K562 (cell line): ENCODE measurements at regions not wholly inside any gene's neighbourhood (a gene's known extent, or its start where the extent isn't known, plus 50 kb on each side); places are given as distances from the start of the nearest gene placed in this dataset.

Experiments used
- ATAC-seq: fragments of 200-7000 bp; cut with Tn5 transposase; 3 replicates; pipeline ENCODE4 v1.9.1; 2020; ENCODE audit warnings: moderate library complexity
- BruUV-seq: library from RNA; stranded (reverse); fragments of 400-500 nt; replicated peaks from 2 replicates; lab custom pipeline; 2021; lab: Mats Ljungman, UMichigan
- CTCF ChIA-PET: fragments of 300-600 bp; formaldehyde crosslinking; extraction: SDS; loops from one replicate; lab custom pipeline; 2021; ENCODE audit warnings: low intra/inter-chr PET ratio; lab: Yijun Ruan, JAX
- POLR2A ChIA-PET: fragments of 300-600, 350-650 bp; sonication (Branson Sonifier 250); formaldehyde crosslinking; extraction: SDS; loops from one replicate; lab custom pipeline; 2021; ENCODE audit warnings: antibody characterized with exemption, inconsistent platforms; lab: Yijun Ruan, JAX
- DNase-seq, 4 experiments: peaks; one replicate each; pipeline versions ENCODE4 v3.0.0 to v3.0.0-alpha.2; 2011 to 2018; ENCODE audit warnings: low spot score in 3 of 4, mixed read lengths in 3 of 4; ENCODE audit errors: extremely low read depth in 1 of 4
- FAIRE-seq: peaks from 2 replicates; lab custom pipeline; 2011; peaks lifted over from hg19 to GRCh38; lab: Jason Lieb, UNC
- H2AFZ ChIP-seq: 2 replicates; pipeline ENCODE4 v1.6.0; 2011; ENCODE audit warnings: low read depth, low read length, control low read depth, inconsistent platforms
- H3K27ac ChIP-seq: fragments of 200-600 bp; 3 replicates; pipeline ENCODE4 v1.8.0; 2011; ENCODE audit warnings: low read depth, mild to moderate bottlenecking, control low read depth, inconsistent platforms, low read length, moderate library complexity, mixed read lengths; ENCODE audit errors: extremely low read depth
- H3K27me3 ChIP-seq, 2 experiments: fragments of 300-600 bp in 1 of 2; 2 replicates in 1 of 2; 3 replicates in 1 of 2; pipeline versions ENCODE4 v1.6.0 to v1.8.0; 2011; ENCODE audit warnings: inconsistent platforms in 2 of 2, low read length in 2 of 2, mild to moderate bottlenecking in 1 of 2, mixed read lengths in 1 of 2, moderate library complexity in 1 of 2; ENCODE audit not compliant: control insufficient read depth in 2 of 2, insufficient read depth in 2 of 2
- H3K36me3 ChIP-seq: fragments of 300-600 bp; 3 replicates; pipeline ENCODE4 v1.8.0; 2011; ENCODE audit warnings: mild to moderate bottlenecking, low read length, inconsistent platforms; ENCODE audit not compliant: control insufficient read depth, insufficient read depth
- H3K4me1 ChIP-seq, 2 experiments: fragments of 200-600 bp in 1 of 2; replicated peaks in 1 of 2; 2 replicates in 1 of 2; 3 replicates in 1 of 2; pipeline versions ENCODE4 v1.5.1 to v1.8.0; 2011; ENCODE audit warnings: inconsistent platforms in 2 of 2, low read length in 2 of 2, mild to moderate bottlenecking in 1 of 2, mixed read lengths in 1 of 2, moderate library complexity in 1 of 2; ENCODE audit not compliant: control insufficient read depth in 2 of 2, insufficient read depth in 2 of 2
- H3K4me2 ChIP-seq: 2 replicates; pipeline ENCODE4 v1.6.1; 2011; ENCODE audit warnings: low read length, control low read depth, inconsistent platforms, mixed read lengths; ENCODE audit not compliant: insufficient read depth
- H3K4me3 ChIP-seq: fragments of 200-600 bp; sonication (generic), shearing (Covaris generic); 2 replicates; pipeline ENCODE4 v1.5.1; 2016; ENCODE audit warnings: control low read depth, inconsistent platforms
- H3K79me2 ChIP-seq: fragments of 200-600 bp; 3 replicates; pipeline ENCODE4 v1.8.0; 2011; ENCODE audit warnings: low read length, inconsistent platforms; ENCODE audit not compliant: control insufficient read depth, insufficient read depth
- H3K9ac ChIP-seq, 2 experiments: 2 replicates each; pipeline versions ENCODE4 v1.6.0 to v1.6.1; 2011; ENCODE audit warnings: low read depth in 2 of 2, low read length in 2 of 2, control low read depth in 1 of 2, inconsistent platforms in 1 of 2, mild to moderate bottlenecking in 1 of 2, mixed read lengths in 1 of 2; ENCODE audit not compliant: insufficient read depth in 1 of 2
- H3K9me1 ChIP-seq: one replicate; pipeline ENCODE4 v1.6.0; 2011; ENCODE audit warnings: inconsistent platforms, mild to moderate bottlenecking, low read length, moderate library complexity; ENCODE audit not compliant: control insufficient read depth, insufficient read depth
- H3K9me3 ChIP-seq: replicated peaks from 2 replicates; pipeline ENCODE4 v1.5.1; 2011; ENCODE audit warnings: low read depth, low read length, inconsistent platforms; ENCODE audit not compliant: control insufficient read depth, insufficient read depth
- H4K20me1 ChIP-seq: replicated peaks from 2 replicates; pipeline ENCODE4 v1.6.1; 2011; ENCODE audit warnings: low read length, inconsistent platforms, mixed read lengths; ENCODE audit not compliant: control insufficient read depth, insufficient read depth
- CHD4 ChIP-seq: fragments of 200-600 bp; sonication (generic); IDR thresholded peaks from 3 replicates; pipeline ENCODE4 v1.6.1; 2012; ENCODE audit warnings: low read depth, mild to moderate bottlenecking, mixed read lengths, low read length, inconsistent platforms; ENCODE audit not compliant: insufficient read depth, insufficient replicate concordance, poor library complexity, severe bottlenecking
- DDX20 ChIP-seq: fragments of 450-650 bp; IDR thresholded peaks from 2 replicates; pipeline ENCODE4 v1.6.1; 2016; ENCODE audit warnings: missing genetic modification characterization, low read depth, mild to moderate bottlenecking, missing compliant biosample characterization, moderate library complexity
- EHMT2 ChIP-seq: fragments of 450-650 bp; IDR thresholded peaks from 2 replicates; pipeline ENCODE4 v1.6.1; 2018; ENCODE audit warnings: antibody characterized with exemption
- HLTF ChIP-seq: fragments of 450-650 bp; IDR thresholded peaks from 2 replicates; pipeline ENCODE4 v1.6.1; 2016
- MCM5 ChIP-seq: fragments of 450-650 bp; IDR thresholded peaks from 2 replicates; pipeline ENCODE4 v1.6.1; 2016; ENCODE audit warnings: low read depth
- MTA2 ChIP-seq: fragments of 450-650 bp; IDR thresholded peaks from 2 replicates; pipeline ENCODE4 v1.6.1; 2016; ENCODE audit warnings: low read depth
- NCOA1 ChIP-seq: fragments of 450-650 bp; IDR thresholded peaks from 2 replicates; pipeline ENCODE4 v1.6.1; 2016; ENCODE audit warnings: low read depth
- RBM14 ChIP-seq: fragments of 200-400 bp; formaldehyde crosslinking; IDR thresholded peaks from 2 replicates; pipeline ENCODE4 v1.6.1; 2018; ENCODE audit warnings: low read depth, mild to moderate bottlenecking, low read length, moderate library complexity, borderline replicate concordance; ENCODE audit not compliant: insufficient read depth
- STAT5B ChIP-seq: fragments of 250-450 bp; sonication (Bioruptor Pico); IDR thresholded peaks from 2 replicates; pipeline ENCODE4 v1.8.0; 2021; ENCODE audit warnings: mild to moderate bottlenecking, inconsistent platforms
- XRCC3 ChIP-seq: fragments of 450-650 bp; IDR thresholded peaks from 2 replicates; pipeline ENCODE4 v1.6.1; 2017; ENCODE audit warnings: mild to moderate bottlenecking, moderate library complexity
- WGBS: fragments of 100-300 bp; shearing (Covaris generic); methylation state at CpG from one replicate; pipeline ENCODE4 v1.1.6; 2016; ENCODE audit warnings: low coverage, mixed read lengths; ENCODE audit not compliant: insufficient coverage; ENCODE audit errors: missing lambda C conversion rate; 5-methylcytosine and 5-hydroxymethylcytosine counted together
- in situ Hi-C: fragments of 300-500 bp; cut with MboI; formaldehyde crosslinking; loops from 4 replicates; pipeline ENCODE4 v1.15.0; 2018; ENCODE audit warnings: inconsistent platforms, mixed read lengths
- intact Hi-C: fragments of 100-400 bp; cut with micrococcal nuclease; formaldehyde crosslinking; loops from 2 replicates; pipeline ENCODE4 v1.14.2; 2022
- TF ChIP-seq, protein P1 (sequence below): sonication (generic); formaldehyde crosslinking; IDR thresholded peaks from 2 replicates; pipeline ENCODE4 v1.8.0; 2023; ENCODE audit warnings: mild to moderate bottlenecking, missing genetic modification reagents

DNA sequence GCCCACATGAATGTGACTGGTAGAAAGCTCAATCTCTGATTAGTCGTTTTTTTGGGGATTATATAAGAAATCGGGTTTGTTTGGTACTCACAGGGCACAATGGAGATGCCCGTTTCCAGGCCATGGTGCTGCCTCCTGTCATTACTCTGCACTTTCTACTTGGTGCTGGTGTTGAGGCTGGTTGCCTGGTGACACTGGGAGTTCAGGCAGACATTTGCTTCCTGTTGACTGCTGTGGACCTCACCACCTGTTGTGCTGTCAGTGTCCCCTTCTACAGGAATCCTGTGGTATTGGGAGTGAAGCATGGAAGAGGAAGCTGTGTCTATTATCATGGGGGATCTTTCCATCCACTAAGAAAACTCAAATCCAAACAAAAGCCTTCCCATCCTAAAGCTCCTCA is 227.2 kb upstream of the TBL1XR1 start:
- no peaks in the 10 kb centered on the region for H4K20me1 ChIP-seq
- 30% methylated on average over 3 of the region's 3 CpGs for WGBS
- DNase-seq (no peak), FAIRE-seq (no peak), ATAC-seq (no peak)
- intact Hi-C loops = no loop called here
- no peaks in the 10 kb centered on the region for H3K79me2 ChIP-seq
- H2AFZ ChIP-seq = peak overlapping the region; percentile 10; the same call in 1 of the 2 replicates
- peaks cover 0 to 13% of the 10 kb centered on the region in 2 experiments; a peak in 3 of 5 replicates for H3K4me1 ChIP-seq
- BruUV-seq = no TSS peak
- no peak for TF ChIP-seq XRCC3
- TF ChIP-seq MCM5 = no peak
- TF ChIP-seq MTA2 = no peak
- no peak overlapping the region for H3K4me2 ChIP-seq
- H3K27me3 ChIP-seq = no peaks in the 10 kb centered on the region
- no peak overlapping the region for H3K9ac ChIP-seq
- H3K4me3 ChIP-seq = no peak overlapping the region
- H3K9me3 ChIP-seq = no peaks in the 10 kb centered on the region
- ChIA-PET POLR2A (no interaction called here), CTCF (no interaction called here)
- no peaks in the 10 kb centered on the region for H3K36me3 ChIP-seq
- H3K9me1 ChIP-seq = no peaks in the 10 kb centered on the region
- H3K27ac ChIP-seq = no peak overlapping the region
- in situ Hi-C loops = no loop called here

DNA sequence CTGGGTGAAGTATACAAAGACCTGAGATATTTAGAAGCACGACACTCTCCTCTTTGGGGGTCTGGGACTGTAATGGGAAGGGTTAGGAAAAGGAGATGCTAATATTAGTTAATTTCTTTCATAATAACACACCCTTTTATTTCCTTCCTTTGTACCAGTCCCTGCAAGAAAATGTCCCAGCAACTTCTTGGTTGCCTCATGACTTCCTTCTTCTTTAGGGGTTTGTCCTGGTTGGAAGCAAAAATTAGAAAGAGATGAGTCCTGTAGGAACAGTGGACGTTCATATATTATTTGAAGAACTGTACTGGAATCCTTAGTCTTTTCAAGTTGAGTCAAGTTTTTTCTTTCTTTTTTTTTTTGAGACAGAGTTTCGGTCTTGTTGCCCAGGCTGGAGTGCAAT is 227.8 kb upstream of the TBL1XR1 start:
- no peaks in the 10 kb centered on the region for H4K20me1 ChIP-seq
- intact Hi-C loops = no loop called here
- BruUV-seq = no TSS peak
- FAIRE-seq (no peak), DNase-seq (no peak), ATAC-seq (no peak)
- H3K79me2 ChIP-seq = no peaks in the 10 kb centered on the region
- no peaks in the 10 kb centered on the region for H3K36me3 ChIP-seq
- peaks cover 0 to 13% of the 10 kb centered on the region in 2 experiments; a peak in 3 of 5 replicates for H3K4me1 ChIP-seq
- in situ Hi-C loops = no loop called here
- no peaks in the 10 kb centered on the region for H3K9me3 ChIP-seq
- no peak overlapping the region for H3K9ac ChIP-seq
- H2AFZ ChIP-seq = no peak overlapping the region
- ChIA-PET POLR2A (no interaction called here), CTCF (no interaction called here)
- H3K27ac ChIP-seq = no peak overlapping the region
- no peaks in the 10 kb centered on the region for H3K27me3 ChIP-seq
- H3K4me2 ChIP-seq = no peak overlapping the region
- 51% methylated on average over 3 of the region's 3 CpGs for WGBS
- TF ChIP-seq RBM14 (no peak), DDX20 (no peak), STAT5B (CRISPR knock-in tag) (no peak), HLTF (no peak), CHD4 (no peak), EHMT2 (no peak), NCOA1 (no peak)
- TF ChIP-seq, protein P1, sequence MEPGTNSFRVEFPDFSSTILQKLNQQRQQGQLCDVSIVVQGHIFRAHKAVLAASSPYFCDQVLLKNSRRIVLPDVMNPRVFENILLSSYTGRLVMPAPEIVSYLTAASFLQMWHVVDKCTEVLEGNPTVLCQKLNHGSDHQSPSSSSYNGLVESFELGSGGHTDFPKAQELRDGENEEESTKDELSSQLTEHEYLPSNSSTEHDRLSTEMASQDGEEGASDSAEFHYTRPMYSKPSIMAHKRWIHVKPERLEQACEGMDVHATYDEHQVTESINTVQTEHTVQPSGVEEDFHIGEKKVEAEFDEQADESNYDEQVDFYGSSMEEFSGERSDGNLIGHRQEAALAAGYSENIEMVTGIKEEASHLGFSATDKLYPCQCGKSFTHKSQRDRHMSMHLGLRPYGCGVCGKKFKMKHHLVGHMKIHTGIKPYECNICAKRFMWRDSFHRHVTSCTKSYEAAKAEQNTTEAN = no peak
- no peak overlapping the region for H3K4me3 ChIP-seq
- H3K9me1 ChIP-seq = no peaks in the 10 kb centered on the region
